Colon (tissue), 2 donors: ENCODE measurements at regions not wholly inside any gene's neighbourhood (a gene's known extent, or its start where the extent isn't known, plus 50 kb on each side); places are given as distances from the start of the nearest gene placed in this dataset.
"Not testable (repeated sequence)": the region's sequence is repeated elsewhere in the genome, so short reads cannot be mapped to it uniquely, and the experiment has no call there.

Experiments
- FAIRE-seq: peaks from 2 replicates; lab custom pipeline; 2012; peaks lifted over from hg19 to GRCh38; lab: Jason Lieb, UNC
- donor health status: control.
- donor health status: control.

DNA sequence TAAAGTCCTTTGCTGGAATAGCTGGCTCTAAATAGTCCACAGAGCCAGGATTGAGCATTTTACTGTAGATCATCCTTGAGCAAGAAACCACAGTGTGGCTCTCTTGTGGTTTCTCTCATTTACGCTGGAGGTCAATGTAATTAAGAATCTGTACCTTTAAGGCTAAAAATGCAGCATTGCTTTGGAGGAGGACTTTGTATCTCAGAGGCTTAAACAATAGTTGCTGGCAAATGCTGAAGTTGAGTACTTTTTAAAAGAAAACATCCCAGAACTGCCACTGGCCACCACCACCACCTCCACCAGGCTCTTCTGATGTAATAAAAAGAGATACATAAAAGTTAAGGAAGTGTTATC, 177.3 kb upstream of the ADAMTSL1 start:
- no peak for FAIRE-seq

DNA sequence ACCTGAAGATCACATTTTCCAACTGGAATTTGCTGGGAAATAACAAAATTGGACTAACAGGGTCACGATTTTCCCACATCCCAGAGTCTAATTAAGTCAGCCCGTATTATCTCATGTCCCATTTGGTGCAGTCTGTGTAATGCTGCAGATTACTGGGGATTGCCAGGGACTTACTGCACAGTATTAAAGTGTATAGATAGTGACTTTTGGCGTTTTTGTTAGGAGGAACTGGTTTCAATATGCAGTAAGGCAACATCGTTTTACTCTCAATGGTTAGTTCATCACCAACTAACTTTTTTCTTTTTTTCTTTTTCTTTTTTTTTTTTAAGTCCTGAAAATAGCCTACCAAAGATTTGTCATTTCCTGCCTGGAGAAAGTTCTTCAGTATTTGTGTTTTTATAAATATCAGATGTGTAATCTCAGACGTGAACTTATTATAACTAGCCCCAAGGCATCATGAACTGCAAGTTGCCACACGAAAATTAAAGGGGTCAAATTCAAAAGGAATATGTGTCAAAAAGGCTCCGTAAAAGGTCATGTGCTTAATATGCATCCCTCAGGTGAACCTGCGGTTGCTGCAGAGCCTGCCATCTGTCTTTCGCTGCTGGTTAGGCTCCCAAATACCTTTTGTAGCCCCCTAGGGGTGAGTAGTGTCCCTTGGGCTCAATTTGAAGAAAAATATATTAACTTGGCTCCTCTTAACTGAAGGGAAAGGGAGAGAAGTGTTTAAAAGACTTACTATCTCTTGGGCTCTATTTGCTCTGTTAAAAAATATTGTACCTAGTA, 176.7 kb upstream of the ADAMTSL1 start:
- FAIRE-seq, result no peak

DNA sequence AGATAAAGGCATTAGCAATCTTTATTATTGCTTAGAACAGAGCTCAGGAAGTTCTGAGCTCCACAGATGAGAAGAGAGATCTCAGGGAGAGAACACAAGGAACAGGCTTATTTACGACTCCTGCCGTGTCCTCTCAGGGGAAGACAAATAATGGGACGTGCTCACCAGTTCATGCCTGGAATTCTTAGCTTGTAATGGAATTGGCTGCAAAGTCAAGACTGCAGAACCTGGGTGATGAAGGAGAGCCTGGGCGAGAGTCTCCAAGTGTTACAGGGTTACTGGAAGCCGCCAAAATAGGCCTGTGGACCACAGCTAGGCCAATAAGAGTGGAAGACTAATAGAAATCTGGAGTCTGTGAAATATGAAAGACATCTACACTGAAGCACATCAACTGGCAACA, 174.5 kb upstream of the ADAMTSL1 start:
- no peak for FAIRE-seq

DNA sequence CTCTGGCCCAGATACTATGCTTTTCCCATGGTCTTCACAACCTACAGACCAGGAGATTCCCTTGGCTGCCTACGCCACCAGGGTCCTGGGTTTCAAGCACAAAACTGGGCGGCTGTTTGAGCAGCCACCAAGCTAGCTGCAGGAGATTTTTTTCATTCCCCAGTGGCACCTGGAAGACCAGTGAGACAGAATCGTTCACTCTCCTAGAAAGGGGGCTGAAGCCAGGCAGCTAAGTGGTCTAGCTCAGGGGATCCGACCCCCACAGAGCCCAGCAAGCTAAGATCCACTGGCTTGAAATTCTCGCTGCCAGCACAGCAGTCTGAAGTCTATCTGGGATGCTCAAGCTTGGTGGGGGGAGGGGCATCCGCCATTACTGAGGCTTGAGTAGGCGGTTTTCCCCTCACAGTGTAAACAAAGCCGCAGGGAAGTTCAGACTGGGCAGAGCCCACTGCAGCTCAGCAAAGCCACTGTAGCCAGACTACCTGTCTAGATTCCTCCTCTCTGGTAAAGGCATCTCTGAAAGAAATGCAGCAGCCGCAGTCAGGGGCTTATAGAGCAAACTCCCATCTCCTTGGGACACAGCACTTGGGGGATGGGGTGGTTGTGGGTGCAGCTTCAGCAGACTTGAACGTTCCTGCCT, 168.7 kb upstream of the ADAMTSL1 start:
- not testable (repeated sequence) for FAIRE-seq

DNA sequence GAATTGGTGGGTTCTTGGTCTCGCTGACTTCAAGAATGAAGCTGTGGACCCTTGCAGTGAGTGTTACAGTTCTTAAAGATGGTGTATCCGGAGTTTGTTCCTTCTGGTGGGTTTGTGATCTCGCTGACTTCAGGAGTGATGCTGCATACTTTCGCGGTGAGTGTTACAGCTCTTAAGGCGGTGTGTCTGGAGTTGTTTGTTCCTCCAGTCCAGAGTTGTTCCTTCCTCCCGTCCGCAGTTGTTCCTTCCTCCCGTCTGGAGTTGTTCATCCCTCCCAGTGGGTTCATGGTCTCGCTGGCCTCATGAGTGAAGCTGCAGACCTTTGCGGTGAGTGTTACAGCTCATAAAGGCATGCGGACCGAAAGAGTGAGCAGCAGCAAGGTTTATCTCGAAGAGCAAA, 159.6 kb upstream of the ADAMTSL1 start:
- FAIRE-seq, result no peak

DNA sequence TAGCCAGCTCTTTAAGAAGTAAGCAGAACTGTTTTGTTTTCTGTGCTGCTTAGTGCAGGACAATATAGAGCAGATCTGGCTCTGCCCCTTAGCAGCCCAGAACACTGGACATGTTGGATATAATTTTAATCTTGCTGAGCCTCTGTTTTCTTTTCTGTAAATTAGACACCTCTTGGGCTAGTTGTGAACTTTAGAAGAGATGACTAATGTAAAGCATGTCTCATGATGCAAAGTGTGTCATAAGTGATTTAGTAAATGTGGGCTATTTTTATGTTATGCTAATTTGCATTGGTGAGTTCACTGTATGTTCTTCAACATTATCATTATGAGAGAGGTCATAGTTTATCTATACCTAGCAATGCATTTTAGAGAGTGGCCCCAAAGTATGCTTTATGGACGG, 156.1 kb upstream of the ADAMTSL1 start:
- no peak for FAIRE-seq

DNA sequence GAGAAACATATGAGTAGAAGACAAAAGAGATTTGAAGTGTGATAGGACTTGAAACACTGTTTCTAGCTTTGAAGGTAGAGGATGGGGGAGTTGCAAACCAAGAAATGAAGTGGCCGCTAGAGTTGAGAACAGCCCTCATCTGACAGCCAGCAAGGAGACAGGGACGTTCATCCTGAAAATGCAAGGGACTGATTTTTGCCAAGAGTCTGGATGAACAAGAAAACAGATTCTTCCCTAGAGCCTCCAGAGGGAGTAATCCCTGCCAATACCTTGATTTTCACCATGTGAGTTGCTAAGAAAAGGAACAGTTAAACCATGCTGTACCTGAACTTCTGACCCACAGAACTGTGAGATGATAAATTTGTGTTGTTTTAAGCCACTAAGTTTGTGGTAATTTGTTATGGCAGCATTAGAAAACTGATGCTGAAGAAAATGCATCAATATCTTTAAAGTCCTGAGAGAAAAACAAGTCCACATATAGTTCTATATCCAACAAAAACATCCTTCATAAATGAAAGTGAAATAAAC, 154.0 kb upstream of the ADAMTSL1 start:
- no peak for FAIRE-seq

DNA sequence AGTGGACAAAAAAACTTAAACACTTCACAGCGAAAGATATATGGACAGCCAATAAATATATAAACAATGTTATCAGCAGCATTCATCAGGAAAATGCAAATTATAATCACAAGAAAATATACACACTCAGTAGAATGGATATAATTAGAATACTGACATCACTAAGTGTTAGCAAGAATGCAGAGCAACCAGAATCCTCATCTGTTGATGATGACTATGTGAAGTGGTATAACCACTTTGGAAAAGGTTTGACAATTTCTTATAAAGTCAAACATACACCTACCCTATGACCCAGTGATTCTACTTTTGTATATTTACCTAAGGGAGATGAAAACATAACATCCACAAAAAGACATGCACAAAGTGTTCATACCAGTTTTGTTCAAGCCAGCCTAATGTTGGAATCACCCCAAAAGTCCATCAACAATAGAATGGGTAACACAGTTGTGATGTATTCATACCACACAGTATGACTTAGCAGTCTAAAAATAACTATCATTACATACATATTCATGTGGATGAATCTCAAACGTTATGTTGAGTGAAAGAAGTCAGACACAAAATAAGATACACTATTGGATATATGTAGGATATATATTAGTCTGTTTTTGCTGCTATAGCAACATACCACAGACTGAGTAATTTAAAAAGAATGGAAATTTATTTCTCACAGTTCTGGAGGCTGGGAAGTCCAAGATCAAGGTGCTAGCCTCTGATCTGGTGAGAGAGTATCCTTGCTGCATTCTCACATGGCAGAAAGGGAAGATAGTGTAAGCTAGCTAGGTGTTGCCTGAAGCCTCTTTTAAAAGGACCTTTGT, 148.8 kb upstream of the ADAMTSL1 start:
- no peak for FAIRE-seq

DNA sequence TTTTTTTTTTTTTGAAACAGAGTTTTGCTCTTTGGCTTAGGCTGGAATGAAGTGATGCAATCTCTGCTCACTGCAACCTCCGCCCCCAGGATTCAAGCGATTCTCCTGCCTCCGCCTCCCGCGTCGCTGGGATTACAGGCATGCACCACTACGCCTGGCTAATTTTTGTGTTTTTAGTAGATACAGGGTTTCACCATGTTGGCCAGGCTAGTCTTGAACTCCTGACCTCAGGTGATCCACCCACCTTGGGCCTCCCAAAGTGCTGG, 148.3 kb upstream of the ADAMTSL1 start:
- FAIRE-seq, result not testable (repeated sequence)

DNA sequence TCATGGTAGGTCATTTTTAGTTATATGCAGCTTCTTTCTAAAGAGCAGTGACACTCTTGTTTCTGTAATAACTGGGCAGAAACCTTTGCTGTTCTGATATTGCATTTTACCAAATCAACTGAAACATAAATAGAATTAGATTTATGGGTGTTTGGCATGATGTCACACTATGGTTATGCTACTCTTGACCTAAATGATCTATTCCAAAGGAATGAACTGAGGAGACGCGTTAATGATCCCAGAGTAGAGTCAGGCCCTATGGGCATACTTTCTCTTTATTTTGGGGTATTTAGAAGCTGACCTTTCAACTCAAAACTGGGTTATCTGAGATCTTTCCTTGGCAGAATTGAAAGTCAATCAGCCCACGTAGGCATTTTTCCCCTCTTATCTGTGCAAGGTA, 146.8 kb upstream of the ADAMTSL1 start:
- no peak for FAIRE-seq

DNA sequence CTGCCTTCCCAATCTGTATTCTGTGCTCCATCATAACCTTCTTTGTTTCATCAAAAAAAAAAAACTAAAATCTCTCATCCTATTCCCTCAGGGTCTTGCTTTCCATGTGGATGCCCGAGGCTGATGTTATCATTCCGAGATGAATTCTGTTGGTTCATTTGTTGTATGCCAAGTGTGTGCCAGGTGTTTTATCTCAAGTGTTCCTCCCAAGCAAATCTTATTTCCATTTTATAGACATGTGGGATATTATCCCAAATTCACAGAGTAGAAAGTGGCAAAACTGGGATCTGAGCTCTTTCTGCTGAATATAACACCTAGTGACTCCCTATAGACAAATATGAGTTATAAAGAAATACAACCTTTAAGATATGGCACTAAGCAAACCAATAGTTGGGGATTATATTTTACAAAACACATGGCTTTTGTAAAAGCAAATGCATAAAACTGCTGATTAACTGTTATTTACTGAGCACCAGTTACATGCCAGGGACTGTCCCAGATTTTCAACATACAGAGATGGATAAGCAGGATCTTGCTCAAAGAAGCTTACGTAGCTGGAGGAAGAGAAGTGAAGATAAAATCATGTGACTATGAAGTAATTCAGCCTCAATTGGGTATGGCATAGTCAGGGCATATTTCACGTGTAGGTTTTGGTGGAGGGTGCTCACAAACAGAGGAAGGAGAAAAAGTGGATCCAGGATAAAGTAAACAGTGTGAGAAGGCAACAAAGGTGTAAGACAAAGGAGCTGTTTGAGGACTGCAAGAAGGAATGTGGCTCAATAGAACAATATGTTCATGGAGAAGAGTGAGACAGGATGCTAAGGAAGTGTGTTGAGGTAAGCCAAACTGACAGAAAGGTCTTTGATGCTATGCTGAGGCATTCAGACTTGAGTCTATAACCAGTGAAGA, 143.3 kb upstream of the ADAMTSL1 start:
- FAIRE-seq, result no peak

DNA sequence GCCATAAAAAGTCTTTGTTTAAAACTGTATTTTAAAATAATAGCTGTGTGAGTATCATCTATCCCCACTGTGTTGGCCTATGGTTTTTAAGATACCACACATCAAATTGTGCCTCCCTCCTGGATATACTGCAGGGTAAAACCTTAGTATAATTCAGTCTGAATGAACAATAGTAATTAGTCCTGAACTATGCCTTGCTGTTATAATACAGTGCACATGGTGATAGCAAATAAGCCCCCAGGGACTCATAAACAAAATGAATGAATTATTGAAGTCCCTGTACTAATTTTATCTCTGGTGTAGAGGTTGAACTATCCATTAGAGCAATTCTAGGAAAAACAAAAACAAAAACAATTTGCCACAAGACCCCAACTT, 142.7 kb upstream of the ADAMTSL1 start:
- FAIRE-seq, result no peak

DNA sequence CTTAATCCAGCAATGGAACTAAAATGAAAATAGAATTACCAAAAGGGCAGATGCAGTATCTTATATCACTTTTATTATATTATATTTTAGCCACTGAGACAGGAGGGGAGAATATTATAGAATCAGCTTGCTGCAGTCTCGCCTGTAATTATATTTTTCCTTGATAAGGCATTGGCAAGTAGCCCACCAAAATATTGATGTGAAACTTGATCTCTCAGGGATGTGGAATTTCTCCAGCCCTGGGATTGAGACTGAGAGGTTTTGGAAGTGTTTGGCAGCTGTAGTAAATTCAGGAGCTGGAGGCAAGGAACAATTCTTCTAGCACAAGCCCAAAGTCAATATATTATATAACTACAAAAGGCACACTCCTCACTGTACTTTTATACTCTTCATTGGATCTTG, 142.1 kb upstream of the ADAMTSL1 start:
- no peak for FAIRE-seq

DNA sequence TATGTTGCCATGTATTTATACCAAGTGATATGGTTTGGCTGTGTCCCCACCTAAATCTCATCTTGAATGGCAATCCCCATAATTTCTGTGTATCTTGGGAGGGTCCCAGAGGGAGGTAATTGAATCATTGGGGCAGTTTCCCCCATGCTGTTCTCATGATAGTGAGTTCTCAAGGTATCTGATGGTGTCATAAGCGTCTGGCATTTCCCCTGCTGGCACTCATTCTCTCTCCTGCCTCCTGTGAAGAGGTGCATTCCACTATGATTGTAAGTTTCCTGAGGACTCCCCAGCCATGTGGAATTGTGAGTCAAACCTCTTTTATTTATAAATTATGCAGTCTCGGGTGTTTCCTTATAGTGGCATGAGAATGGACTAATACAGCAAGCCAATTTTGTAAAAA, 140.8 kb upstream of the ADAMTSL1 start:
- FAIRE-seq, result no peak

DNA sequence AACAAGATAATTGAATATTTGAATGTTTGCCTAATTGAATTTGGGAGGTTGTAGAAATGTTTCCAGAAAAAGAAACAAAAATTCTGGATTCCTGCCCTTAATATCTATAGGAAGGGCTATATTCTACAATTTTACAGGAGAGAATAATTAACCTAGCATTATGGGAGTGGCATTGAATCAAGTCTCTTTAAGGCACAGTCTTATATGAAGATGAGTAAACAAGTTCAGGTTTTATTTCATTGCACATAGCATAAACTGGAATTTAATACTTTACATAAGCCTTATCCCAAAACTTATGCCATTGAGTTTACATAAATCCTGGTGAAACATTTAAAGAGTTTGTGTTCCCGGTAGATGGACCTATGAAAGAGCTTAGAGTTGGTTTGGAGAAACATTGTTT, 138.1 kb upstream of the ADAMTSL1 start:
- FAIRE-seq, result no peak

DNA sequence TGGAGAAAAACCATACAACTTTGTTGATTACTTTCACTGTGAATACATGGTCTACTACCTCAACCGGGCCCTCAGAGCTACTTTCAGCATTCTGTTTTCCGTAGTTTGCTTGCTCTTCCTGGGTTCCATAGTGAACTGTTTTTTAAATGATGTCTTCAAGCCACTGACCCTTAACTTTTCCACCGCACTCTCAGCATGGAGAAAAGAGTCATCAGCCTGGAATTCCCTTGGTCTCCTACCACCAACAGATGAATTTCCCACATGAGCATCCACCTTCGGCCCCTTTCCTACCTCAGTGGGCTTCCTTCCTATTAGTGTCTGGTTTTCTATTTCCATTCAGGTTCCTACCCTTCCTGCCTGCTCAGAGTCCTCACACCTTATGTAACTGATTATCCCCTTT, 135.9 kb upstream of the ADAMTSL1 start:
- no peak for FAIRE-seq

DNA sequence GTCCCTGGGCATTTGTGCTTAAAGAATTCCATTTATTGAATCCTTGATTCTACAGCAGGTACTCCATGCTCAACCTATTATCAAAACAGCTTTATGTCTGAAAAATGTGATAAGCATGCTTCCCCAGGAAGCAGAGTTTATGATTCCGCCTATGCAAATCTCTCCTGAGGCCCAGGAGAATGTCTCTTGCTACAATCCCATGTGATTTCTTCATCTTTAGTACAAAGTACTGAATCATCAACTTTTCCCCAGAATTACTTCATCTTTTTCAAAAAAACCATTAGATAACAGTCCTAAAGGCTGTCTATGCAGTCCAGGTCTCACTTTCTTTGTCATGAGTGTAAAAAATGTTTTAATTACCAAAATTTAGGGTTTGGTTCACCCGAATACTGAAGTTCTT, 130.2 kb upstream of the ADAMTSL1 start:
- FAIRE-seq, result no peak

DNA sequence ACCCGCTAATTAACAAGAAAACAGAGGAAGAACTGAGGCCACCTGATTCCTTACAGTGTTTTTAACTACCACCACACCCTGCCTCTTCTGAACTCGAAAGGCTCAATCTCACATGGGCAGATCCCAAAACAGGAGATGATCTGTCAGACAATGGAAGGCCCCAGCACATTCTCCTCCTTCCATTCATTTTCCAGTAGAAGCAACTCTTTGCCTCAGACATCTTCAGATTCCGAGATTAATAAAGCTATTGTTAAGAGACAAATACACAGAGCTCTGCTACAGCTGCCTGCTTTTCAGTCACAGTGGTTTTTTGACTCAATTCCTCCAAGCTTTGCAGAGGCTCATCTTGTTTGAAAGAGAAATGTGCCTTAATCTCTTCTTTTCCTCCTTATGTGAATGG, 127.2 kb upstream of the ADAMTSL1 start:
- no peak for FAIRE-seq

DNA sequence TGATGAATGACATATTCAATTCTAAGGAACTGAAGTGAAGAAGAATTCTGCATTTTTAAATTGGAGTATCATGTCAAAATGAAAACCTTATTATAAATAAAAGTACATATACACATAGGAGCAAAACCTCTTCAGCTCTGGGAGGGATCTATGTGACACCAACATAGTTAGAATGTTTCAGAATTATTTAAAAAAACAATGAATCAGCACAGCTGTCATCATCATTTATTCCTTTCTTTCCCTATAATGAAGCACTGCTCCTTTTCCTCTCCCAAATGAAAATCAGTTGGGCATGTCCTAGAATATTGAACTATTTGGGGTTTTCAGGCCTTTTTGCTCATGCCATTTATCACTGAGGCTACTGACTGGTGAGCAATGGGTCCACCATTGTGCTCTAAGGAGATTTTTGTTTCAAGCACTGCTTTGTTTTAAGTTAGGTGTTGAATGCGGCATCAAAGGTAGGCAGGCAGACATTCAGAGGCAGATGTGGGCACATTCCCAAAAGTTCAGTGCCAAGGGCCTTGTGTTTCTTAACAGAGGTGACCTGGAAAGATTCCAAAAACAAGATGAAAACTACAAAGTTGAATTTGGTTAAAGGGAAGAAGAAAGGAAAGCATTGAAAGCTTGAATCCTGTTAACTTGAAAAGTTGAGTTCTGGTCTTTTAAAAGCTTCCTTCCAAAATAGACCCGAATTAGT, 126.4 kb upstream of the ADAMTSL1 start:
- FAIRE-seq, result no peak

DNA sequence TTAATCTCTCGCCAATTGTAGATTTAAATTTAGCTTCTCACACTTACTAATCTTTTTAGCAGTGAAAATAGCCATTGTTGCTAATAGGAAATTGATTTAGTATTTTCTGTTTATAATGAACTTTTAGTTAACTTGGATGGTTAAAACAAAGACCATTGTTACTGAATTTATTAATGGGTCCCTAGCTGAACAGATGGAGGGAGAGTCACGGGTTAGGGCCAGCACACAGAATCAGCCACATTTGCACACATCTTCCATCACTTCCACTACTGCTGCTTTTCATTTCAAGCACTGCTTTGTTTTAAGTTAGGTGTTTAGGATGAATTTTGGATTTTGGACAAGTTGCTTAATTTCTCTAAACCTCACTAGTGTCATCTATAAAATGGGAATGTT, 125.9 kb upstream of the ADAMTSL1 start:
- FAIRE-seq, result no peak

DNA sequence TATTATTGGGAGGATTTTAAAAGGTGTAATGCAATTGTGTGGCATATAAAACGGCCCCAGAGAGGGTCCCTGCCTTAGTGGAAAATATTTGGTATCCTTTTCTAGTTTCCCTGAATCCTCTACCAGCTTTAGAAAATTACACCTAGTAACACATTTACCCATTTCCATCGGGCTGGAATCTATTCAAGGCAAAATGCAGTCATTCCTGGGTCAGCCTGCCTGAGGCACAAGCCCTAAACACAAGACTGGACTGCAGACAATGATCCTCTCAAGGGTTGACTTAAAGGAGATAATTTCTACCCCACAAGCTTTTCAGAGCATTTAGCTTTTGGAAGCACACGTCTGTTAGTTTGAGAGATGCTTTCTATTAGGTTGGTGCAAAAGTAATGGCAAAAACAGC, 124.4 kb upstream of the ADAMTSL1 start:
- FAIRE-seq, result no peak

DNA sequence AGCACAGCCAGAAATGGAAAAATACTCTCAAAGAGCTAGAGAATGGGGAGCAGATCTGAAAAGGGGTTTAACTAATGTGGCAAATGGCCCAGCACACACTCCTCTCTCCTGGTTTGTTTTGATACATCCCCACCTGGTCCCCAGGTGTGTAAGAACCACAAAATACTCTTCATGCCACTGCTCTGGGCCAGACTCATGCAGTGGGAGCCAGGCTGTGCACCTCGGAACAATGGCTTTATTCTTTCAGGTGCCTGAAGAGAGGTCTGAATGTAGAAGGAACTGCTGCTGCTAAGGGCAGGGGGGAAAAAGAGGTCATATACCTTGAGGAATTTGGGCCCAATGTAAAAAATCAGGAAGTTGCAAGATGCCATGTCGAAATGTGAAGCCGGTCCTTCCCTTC, 123.9 kb upstream of the ADAMTSL1 start:
- no peak for FAIRE-seq
